Suprapubic skin (tissue), 4 donors: ENCODE measurements at regions not wholly inside any gene's neighbourhood (a gene's known extent, or its start where the extent isn't known, plus 50 kb on each side); places are given as distances from the start of the nearest gene placed in this dataset.

ENCODE experiments used
- DNase-seq, 2 donors: peaks; one replicate each; pipeline ENCODE4 v3.0.0-alpha.2; 2019; ENCODE audit warnings: low spot score in 2 of 2
- H3K27ac ChIP-seq: fragments of 200-600 bp; sonication (generic); one replicate; pipeline ENCODE4 v1.5.1; 2019
- H3K27me3 ChIP-seq: fragments of 200-600 bp; sonication (generic); one replicate; pipeline ENCODE4 v1.5.1; 2019
- H3K36me3 ChIP-seq: fragments of 200-600 bp; sonication (generic); one replicate; pipeline ENCODE4 v1.5.1; 2019
- H3K4me1 ChIP-seq: fragments of 200-600 bp; sonication (generic); one replicate; pipeline ENCODE4 v1.5.1; 2019
- H3K4me3 ChIP-seq: fragments of 200-600 bp; sonication (generic); one replicate; pipeline ENCODE4 v1.5.1; 2019; ENCODE audit warnings: mild to moderate bottlenecking
- H3K9me3 ChIP-seq: fragments of 200-600 bp; sonication (generic); one replicate; pipeline ENCODE4 v1.5.1; 2019
- CTCF ChIP-seq, 2 donors: fragments of 200-600 bp in 1 of 2; fragments of 450-650 bp in 1 of 2; sonication (generic) in 1 of 2; IDR thresholded peaks; one replicate each; pipeline ENCODE4 v1.5.1; 2016 to 2019; ENCODE audit warnings: antibody characterized with exemption in 2 of 2, mild to moderate bottlenecking in 1 of 2, moderate library complexity in 1 of 2
- EP300 ChIP-seq: sonication (generic); formaldehyde crosslinking; IDR thresholded peaks from one replicate; pipeline ENCODE4 v1.6.1; 2017; ENCODE audit warnings: antibody characterized with exemption
- POLR2A ChIP-seq, 2 donors: fragments of 450-650 bp; IDR thresholded peaks; one replicate each; pipeline ENCODE4 v1.6.1; 2017; ENCODE audit warnings: antibody characterized with exemption in 2 of 2, mild to moderate bottlenecking in 2 of 2, moderate library complexity in 2 of 2
- POLR2AphosphoS5 ChIP-seq, 3 donors: sonication (generic); formaldehyde crosslinking; IDR thresholded peaks; one replicate each; pipeline ENCODE4 v1.6.1; 2017; ENCODE audit warnings: antibody characterized with exemption in 3 of 3
- WGBS: methylation state at CpG from one replicate; pipeline ENCODE4 v1.1.5; 2018; 5-methylcytosine and 5-hydroxymethylcytosine counted together

- Histone ChIP-seq H3K36me3 (no peaks in the 10 kb centered on the region), H3K27ac (no peak overlapping the region), H3K9me3 (no peaks in the 10 kb centered on the region), H3K27me3 (no peaks in the 10 kb centered on the region), H3K4me1 (no peaks in the 10 kb centered on the region), H3K4me3 (no peak overlapping the region)
- 96% methylated on average over 5 of the region's 5 CpGs for WGBS
- TF ChIP-seq CTCF (IDR thresholded peaks at IDR 0.05) (no peak), POLR2A (IDR thresholded peaks at IDR 0.05) (no peak), POLR2AphosphoS5 (IDR thresholded peaks at IDR 0.05) (no peak), EP300 (no peak)
- DNase-seq, result no peak
Measured at GRCh38 chr4:145417348-145418130, 64.1 kb upstream of the SMAD1 start.

GRCh38 chr4:145414841-145415240 lies 66.8 kb upstream of the SMAD1 start:
- Histone ChIP-seq H3K27me3 (no peaks in the 10 kb centered on the region), H3K36me3 (no peaks in the 10 kb centered on the region), H3K4me1 (no peaks in the 10 kb centered on the region), H3K4me3 (no peak overlapping the region), H3K9me3 (no peaks in the 10 kb centered on the region), H3K27ac (no peak overlapping the region)
- WGBS, result 91% methylated on average over 1 of the region's 1 CpG
- TF ChIP-seq POLR2A (IDR thresholded peaks at IDR 0.05) (no peak), POLR2AphosphoS5 (IDR thresholded peaks at IDR 0.05) (no peak), EP300 (no peak), CTCF (IDR thresholded peaks at IDR 0.05) (no peak)
- no peak for DNase-seq

- no peak for DNase-seq
- H3K4me3 ChIP-seq, result no peak overlapping the region
- no peak overlapping the region for H3K27ac ChIP-seq
- H3K9me3 ChIP-seq, result no peaks in the 10 kb centered on the region
- H3K4me1 ChIP-seq, result no peaks in the 10 kb centered on the region
- no peaks in the 10 kb centered on the region for H3K27me3 ChIP-seq
- no peak for TF ChIP-seq EP300
- TF ChIP-seq POLR2A (IDR thresholded peaks at IDR 0.05), result no peak
- TF ChIP-seq CTCF (IDR thresholded peaks at IDR 0.05), result no peak
- TF ChIP-seq POLR2AphosphoS5 (IDR thresholded peaks at IDR 0.05), result no peak
- H3K36me3 ChIP-seq, result no peaks in the 10 kb centered on the region
- whole genome bisulfite sequencing, result 60% methylated on average over 1 of the region's 1 CpG
Measured at GRCh38 chr4:145414226-145414625, 67.4 kb upstream of the SMAD1 start.

GRCh38 chr4:145406970-145407369 lies 74.7 kb upstream of the SMAD1 start:
- Histone ChIP-seq H3K4me3 (no peak overlapping the region), H3K4me1 (no peaks in the 10 kb centered on the region), H3K27ac (no peak overlapping the region), H3K9me3 (no peaks in the 10 kb centered on the region), H3K27me3 (no peaks in the 10 kb centered on the region), H3K36me3 (no peaks in the 10 kb centered on the region)
- DNase-seq, result no peak
- TF ChIP-seq POLR2A (IDR thresholded peaks at IDR 0.05), result no peak
- no peak for TF ChIP-seq EP300
- TF ChIP-seq POLR2AphosphoS5 (IDR thresholded peaks at IDR 0.05), result no peak
- no peak for TF ChIP-seq CTCF (IDR thresholded peaks at IDR 0.05)

GRCh38 chr4:145404761-145405160 lies 76.9 kb upstream of the SMAD1 start:
- DNase-seq, result no peak
- H3K9me3 ChIP-seq, result no peaks in the 10 kb centered on the region
- TF ChIP-seq POLR2A (IDR thresholded peaks at IDR 0.05) (no peak), POLR2AphosphoS5 (IDR thresholded peaks at IDR 0.05) (no peak), EP300 (no peak), CTCF (IDR thresholded peaks at IDR 0.05) (no peak)
- H3K27ac ChIP-seq, result no peak overlapping the region
- H3K36me3 ChIP-seq, result no peaks in the 10 kb centered on the region
- no peaks in the 10 kb centered on the region for H3K27me3 ChIP-seq
- 69% methylated on average over 3 of the region's 3 CpGs for WGBS
- H3K4me3 ChIP-seq, result no peak overlapping the region
- H3K4me1 ChIP-seq, result no peaks in the 10 kb centered on the region
